ENCODE measurements at regions not wholly inside any gene's neighbourhood (a gene's known extent, or its start where the extent isn't known, plus 50 kb on each side); places are given as distances from the start of the nearest gene placed in this dataset.

GRCh38 chr13:47801555-47801954 is 199.5 kb downstream of the SUCLA2 start:
- TF ChIP-seq CTCF (IDR thresholded peaks at IDR 0.05) (no peak), POLR2AphosphoS5 (IDR thresholded peaks at IDR 0.05) (no peak), POLR2A (IDR thresholded peaks at IDR 0.05) (no peak)
